NCI-H1436 treated with DMSO at 0.1 percent for 48 hours (cell line): ENCODE measurements at regions not wholly inside any gene's neighbourhood (a gene's known extent, or its start where the extent isn't known, plus 50 kb on each side); places are given as distances from the start of the nearest gene placed in this dataset.
"Not testable (repeated sequence)": the region's sequence is repeated elsewhere in the genome, so short reads cannot be mapped to it uniquely, and the experiment has no call there.

ENCODE experiments used
- DNase-seq: peaks from one replicate; lab custom pipeline; 2025; lab: John Stamatoyannopoulos, UW

DNA sequence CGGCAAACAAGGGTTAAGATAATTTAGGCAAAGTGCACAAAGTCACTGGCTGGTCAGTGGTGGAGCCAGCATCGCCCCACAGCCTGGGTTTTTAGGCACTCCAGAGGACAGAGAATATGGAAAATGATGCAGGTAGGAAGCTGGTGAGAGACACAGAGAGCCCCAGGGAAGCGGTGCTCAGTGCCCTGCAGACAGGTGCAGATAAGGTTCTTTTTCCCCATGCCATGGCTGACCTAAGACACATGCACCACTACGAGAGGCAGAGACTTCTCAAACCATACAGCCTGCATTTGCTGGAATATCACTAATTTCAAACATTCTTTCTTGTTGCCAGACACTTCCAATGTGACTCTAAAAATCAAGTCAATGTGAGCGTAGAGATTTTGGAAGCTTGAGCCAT is 205.7 kb upstream of the APCDD1 start:
- no peak for DNase-seq

DNA sequence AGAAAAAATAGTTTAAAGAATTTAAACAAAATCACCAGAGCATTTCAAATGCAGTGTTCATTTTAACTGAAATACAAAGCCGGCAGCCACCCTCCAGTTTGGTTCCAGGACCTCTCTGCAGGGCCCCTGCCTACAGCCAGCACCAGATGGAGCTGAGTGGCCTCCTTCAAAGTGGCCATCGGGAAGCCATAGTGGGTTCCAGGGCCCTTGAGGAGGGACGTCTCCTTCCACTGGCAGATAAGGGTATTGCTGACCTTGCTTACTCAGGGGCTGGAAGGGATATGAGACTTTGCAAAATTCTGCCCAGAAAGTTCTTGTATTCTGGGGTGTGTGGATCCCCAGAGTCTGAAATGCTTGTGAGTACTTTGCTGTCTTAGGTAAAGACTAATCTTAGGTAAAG is 205.2 kb upstream of the APCDD1 start:
- DNase-seq = no peak

DNA sequence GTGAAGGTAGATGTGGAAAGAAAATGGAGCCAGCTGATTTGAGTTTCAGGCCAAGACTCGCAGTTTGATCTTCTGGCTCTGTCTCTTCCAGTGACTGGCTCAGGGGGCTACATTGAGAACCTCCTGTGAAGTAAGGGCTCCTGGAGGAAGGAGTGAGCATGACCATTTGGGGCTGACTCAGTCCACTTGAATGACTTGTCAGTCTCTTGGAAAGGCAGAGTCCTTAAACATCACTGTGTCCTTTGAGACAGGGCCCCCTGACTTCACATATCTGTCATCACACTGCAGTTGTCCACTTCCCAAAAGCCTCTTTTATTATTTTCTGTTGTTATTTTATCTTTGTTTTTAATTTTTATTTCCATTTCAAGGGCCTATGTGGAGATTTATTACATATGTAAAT is 204.6 kb upstream of the APCDD1 start:
- DNase-seq = no peak

DNA sequence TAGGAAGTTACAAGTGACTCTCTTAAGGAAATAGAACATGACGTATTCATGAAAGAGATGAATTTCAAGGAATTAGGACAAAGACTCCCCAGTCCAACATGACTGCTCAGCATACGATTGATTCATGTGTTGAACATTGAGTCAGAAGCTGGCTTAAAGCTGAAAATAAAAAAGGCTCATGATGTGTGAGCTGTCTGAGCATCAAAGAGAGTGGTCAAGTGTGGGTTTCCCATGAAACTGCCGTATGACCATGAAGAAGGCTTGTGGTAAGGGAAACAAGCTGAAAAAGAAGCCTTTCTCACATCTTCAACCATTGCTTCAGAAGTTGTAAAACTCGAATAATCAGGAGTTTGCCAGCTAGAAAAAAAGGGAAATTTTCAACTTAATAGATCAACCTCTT is 201.9 kb upstream of the APCDD1 start:
- no peak for DNase-seq

DNA sequence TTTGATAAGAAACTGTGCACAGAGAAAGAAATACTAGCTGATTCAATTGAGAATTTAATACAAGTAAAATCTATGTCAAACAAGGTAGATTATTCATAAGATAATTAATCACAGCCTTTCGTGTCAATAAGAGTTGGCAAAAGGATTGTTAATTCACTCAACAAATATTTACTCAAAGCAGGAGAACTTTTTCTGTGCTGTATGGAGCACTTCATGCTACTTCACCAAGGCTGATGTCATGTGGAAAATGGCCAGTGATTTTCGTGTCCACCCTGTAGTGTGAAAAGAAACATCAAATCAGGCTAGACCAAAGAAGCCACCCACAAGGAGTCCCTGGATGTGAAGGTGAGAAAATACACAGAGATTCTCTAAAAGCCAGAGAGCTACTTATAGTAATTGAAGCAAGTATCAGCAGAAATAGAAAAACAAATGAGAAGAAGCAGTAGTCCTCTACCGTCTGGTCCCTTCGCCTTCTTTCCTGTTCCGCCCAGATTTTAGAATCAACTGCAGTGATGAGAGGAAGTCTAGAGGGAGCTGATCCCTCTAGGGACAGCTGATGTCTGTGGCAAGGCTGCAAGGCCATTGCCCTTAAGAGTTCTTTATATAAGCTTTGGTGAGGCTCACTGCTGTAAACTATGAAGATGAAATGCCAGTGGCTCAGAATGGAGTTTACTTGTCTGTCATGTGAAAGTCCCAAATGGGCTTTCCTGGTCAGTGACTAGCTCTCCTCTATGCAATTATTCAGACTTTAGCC is 201.3 kb upstream of the APCDD1 start:
- DNase-seq = no peak

DNA sequence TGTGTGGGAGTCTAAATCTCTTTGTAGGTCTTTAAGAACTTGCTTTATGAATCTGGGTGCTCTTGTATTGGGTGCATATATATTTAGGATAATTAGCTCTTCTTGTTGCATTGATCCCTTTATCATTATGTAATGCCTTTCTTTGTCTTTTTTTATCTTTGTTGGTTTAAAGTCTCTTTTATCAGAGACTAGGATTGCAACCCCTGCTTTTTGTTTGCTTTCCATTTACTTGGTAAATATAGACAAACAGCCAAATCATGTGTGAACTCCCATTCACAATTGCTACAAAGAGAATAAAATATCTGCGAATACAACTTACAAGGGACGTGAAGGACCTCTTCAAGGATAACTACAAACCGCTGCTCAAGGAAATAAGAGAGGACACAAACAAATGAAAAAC is 198.2 kb upstream of the APCDD1 start:
- DNase-seq = not testable (repeated sequence)

DNA sequence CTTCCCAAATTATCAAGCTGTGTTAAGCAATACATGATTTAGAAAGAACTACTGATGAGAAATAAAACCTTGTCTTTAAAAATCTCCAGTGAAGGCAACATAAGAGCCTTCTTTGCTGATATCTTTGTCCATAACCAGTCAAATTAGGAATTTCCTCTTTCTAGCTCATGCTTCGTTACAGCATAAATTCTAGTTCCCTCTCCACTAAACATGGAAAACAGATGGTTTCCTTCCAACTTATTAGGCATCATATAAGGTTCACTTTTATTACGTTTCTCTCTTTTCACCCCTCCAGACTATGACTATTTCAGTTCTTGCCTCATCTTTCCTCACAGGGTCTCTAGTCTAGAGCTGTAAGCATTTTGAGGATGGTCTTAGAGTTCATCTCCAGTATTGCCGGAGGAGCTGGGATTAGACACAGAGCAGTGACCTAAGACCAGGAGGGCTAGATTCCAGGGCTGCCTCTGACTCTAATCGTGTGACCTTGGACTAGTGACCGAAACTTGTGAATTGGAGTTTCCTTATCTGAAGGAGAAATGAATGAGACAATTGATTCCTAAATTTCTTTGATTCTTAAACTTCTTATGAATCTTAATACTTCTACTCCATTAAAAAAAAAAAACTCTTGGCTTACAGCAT is 195.5 kb upstream of the APCDD1 start:
- no peak for DNase-seq

DNA sequence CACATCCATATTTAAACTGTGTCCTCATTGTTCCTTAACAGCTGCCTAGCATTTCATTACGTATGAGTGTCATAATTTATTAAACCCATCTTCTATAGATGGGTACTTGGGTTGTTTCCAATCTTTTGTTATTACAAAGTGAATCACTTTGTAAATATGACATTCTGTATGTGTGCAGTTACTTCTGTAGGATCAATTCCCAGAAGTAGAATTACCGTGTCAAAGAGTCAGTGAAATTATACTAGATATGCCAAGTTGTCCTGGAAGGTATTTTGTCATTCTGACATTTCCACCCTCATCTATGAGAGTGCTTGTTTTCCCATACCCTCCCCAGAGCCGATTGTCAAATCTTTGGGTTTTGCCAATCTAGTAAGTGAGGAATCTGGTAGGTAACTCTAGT is 194.5 kb upstream of the APCDD1 start:
- no peak for DNase-seq

DNA sequence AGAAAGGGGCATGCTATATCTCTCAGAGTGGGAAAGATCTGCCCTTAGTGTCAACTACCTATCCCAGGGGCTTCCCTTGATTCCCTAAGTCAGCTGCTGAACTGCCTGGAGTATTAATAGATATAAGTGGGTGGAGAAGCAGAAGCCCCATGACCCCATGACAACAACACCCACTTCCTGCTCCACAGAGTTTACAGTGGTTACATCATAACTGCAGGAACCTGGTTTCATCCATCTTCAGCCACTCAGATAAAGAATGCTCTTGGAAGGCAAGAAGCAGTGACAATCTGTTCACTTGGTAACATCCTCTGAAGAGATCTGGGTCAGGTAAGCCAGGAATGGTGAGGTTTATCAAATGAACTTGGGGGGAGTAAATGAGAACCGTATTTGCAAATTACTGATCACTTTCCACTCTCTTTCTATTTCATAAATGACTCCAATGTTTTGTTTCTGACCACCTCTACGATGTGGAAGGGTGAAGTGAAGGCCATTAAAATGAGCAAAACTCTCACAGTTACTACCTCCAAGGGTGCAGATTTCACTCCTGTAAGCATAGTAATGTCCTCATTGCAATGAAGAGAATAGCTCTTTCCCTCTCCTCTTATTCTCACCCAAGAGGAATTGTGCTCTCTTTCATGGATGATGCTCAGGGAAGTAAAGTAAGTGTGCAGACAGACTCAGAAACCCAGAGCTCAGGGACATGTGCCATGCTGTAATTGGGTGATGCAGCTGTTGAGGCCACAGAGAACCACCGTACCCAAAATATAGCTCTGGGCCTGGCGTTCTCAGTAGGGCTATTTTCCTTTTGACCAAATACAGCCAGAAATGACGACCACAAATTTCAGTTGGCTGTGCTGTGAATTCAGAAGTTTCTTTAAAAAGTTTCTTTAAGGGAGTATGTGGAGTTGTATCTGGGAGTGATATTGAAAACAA is 192.8 kb upstream of the APCDD1 start:
- DNase-seq = no peak

DNA sequence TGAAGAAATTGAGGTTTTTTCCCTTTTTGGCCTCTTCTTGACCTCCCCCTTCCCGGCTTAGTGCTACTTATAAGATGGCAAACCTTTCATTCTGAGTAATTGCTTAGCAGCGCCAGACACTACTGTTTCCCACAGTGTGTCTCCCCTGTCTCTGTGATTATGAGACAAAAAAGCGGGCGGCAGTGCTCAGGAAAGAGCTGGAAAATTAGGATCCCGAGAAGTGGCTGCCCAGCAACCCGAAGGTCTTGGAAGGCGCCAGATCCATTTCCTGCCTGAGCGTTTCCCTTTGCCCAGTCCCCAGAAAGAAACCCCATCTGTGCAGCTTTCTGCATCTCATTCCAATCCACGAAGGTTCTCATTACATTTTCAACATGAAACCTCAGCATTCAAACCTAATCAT is 191.9 kb upstream of the APCDD1 start:
- no peak for DNase-seq

DNA sequence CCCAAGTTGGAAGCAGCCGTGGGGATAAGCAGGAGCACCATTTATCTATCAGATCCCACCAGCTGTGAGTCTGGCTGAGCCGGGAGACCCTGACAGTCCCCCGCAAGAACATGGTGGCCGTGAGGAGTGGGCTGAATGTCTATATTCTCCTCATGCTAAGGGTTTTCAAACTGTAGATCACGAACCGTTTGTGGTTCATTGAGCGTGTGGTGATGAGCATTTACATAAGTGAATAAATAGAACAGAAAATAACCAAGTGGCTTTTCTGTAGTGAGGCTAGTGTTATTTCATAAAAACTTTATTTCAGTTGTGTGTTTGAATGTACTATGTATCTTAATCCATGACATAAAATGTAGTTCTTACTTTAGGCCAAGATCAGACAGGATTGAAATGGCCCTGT is 190.2 kb upstream of the APCDD1 start:
- no peak for DNase-seq

DNA sequence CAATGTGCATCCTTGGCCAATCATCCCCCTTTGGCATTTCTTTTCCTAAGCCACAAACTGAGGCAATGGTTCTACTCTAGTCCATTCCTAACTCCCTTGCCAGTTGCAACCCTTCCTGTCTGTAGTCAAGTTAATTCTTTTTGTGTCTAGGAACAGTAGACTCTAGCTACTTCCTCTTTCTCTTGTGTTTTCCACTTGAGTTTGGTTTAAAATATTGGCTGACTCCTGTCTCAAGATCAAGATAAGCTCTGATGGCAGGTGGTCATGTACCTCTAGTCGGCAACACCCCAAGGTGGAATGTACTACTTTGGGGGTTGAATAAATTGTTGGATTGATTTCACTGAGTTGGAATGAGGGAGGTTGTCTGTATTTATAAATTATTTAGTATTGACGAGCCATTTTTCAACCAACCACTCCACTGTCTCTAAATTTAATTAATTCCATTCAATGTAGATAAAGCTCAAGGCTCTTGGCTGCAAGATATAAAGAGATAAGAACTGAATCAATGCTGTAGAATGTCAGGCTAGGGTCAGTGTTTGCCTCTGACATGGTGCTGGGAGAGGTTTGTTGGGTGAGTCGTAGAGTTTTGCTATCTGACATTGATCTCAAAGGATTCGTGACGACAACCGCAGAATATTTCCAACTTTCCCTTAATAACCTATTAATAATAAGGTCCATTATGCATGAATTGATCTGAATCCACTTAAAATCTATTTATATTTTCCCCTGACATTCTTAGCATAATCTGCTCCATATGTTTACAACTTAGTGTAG is 188.7 kb upstream of the APCDD1 start:
- DNase-seq = no peak

DNA sequence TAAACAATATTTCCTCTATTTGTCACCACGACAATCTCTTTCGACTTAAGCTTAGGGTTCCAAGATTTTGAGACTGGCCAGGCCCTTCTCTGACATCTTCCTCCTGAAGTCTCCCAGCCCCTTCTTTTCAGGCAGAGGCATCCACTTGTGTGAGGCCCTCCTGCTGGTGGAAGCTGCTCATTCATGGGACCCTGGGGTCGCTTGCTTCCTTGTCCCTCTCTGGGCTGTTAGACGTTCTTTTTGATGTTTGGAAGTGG is 188.2 kb upstream of the APCDD1 start:
- no peak for DNase-seq

DNA sequence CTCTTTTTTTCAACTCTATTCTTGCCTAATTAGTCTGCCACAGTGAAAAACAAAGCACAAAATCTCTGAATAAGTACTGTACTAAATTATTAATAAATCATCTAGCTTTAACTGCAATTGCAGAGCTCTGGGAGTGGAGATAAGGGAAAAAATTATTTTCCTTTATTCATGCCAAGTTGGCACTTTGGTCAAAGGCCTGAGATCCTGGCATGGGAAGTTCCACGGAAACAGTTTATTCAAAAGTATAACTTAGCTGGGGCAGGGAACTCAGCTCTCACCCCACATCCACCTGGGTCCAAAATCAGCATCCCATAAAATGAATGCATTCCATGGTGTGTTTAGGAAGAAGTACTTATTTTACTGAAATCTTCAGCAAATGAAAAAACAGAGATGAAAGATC is 185.2 kb upstream of the APCDD1 start:
- DNase-seq = no peak

DNA sequence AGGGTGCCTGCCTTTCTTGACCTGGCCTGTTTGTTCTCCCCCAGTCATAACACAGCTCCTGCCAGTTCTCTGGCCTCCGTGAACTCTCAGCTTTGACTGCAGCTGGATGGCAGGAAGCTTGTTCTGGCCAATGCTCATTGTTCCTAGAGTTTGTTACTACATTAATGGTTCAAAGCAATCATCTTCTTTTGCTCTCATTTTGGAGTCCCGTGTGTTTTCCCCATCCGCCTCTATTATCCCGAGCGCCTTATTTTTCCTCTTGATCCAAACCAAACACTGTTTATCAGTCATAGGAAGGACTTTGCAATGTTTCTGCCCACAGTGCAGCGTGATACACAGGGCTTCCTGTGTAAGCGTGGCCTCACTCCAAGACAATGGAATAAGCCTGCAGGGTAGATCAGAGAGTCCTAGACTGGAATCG is 184.3 kb upstream of the APCDD1 start:
- no peak for DNase-seq

DNA sequence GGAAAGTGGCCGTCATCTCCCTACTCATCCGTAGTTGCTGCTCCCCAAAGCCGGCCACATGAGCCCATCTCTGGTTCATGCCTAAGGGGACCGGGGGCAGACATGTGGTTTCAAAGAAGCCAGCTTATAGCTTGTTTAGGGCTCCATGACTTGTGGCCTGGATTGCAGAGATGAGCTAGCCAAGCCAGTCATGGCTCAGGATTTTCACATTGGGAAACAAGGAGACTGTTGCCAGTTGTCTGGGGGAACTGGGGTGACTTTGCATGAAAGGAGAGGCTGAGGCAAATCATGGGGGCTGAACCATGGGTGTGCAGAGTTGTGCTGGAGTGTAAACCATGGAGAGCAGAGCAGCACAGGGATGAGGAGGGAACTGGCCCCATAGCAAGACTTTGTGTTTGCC is 183.0 kb upstream of the APCDD1 start:
- DNase-seq = no peak

DNA sequence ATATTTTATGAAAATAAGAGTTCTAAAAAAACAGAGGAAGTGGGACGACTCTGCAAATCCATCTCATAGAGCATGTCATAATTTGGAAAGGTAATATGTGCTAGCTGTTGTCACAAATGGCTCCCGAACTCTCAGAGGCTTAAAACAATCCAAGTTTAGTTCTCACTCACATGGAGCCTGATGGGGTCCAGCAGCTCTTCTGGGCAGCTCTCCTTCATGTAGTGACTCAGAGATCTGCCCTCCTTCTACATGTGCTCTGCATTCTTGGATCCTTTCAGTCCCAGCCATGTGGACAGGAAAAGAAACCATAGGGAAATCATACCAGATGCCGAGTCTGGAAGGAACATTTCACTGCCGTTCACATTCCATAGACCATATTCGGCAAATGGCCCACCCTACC is 180.1 kb upstream of the APCDD1 start:
- no peak for DNase-seq

DNA sequence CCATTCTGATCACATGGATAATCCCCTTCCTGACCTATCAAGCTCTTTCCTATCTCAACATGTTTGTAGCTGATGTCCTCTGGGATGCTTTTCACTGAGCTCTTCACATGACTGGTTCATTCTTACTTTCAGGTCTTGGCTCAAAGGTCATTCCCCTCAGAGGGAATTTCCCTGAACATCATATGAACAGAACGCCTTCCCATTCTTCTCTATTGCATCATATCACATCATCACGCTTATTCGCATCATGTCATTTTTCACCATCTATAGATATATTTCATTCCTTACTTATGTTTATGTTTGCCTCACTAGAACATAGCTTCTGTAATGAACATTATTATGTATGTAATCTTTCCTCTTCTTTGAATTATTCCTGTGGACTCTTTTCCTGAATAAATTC is 178.9 kb upstream of the APCDD1 start:
- DNase-seq = no peak

DNA sequence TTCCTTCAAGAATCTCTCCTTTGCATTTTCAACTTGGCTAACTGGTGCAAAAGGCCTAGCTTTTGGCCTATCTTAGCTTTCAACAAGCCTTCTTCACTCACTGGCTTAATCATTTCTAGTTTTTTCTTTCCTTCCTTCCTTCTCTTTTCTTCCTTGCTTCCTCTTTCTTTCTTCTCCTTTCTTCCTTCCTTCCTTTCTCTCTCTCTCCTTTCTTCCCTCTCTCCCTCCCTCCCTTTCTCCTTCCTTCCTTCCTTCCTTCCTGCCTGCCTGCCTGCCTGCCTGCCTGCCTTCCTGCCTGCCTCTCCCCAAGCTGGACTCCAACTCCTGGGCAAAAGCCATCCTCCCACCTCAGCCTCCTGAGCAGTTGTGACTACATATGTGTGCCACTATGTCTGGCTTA is 176.2 kb upstream of the APCDD1 start:
- DNase-seq = no peak

DNA sequence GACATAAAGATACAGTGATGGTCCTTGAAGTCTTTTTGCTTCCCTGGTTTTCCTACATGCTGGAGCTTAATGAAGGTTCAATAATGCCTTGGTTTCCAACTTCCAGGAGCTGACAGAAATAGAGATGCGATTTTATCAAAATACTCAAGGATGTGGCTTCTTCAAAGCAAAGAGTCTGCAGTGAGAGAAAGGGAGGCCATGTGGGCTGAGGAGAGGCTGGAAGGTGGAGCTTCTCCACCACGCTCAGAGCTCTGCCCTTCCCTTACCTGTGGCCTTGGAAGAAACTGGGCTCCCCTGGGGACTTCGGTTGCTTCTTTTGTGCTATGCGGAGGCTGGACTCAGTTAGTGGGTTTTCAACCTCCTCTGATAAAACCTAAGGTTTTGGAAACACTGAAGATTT is 175.0 kb upstream of the APCDD1 start:
- DNase-seq = no peak

DNA sequence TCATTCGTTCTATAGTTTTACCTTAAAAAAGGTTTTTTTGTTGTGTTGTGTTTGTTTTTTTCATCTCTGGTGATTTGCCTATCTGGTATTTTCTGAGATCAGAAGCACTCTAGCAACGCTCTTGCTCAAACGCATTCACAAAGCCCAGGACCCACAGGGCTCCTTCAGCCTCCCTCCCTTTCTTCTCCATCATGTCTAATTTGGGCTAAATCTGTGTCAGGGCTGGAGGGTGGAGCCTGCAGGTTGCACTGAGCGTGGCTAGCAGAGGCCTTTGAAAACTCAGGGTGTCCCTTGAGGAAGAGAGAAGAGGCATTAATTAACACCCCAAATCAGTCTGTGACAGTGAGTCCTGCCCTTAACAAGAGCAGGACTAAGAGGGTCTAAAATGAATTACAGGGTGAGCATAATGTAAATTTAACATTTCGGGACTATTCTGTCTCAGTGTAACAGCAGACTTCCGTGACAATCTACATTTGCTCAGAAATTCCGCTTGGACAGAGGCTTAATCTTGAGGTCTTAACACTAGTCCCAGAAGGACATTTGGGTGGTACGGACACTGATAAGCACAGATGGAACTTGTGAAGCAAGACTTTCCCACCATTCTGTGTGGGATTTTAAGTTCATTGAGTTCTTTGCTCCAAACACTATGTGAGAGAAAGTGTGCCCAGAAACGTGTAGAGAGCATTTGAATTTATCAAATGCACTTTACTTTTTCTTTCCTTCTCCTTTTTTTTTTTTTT is 174.4 kb upstream of the APCDD1 start:
- DNase-seq = no peak
